GM11168 (cell line): ENCODE measurements at regions not wholly inside any gene's neighbourhood (a gene's known extent, or its start where the extent isn't known, plus 50 kb on each side); places are given as distances from the start of the nearest gene placed in this dataset.
"Not testable (repeated sequence)": the region's sequence is repeated elsewhere in the genome, so short reads cannot be mapped to it uniquely, and the experiment has no call there.

ENCODE experiments used
- in situ Hi-C: fragments of 300-500 bp; cut with MboI; formaldehyde crosslinking; loops from one replicate; pipeline ENCODE4 v1.12.0; 2022; ENCODE audit warnings: low sequenced_read_pairs; ENCODE audit not compliant: unreplicated experiment

DNA sequence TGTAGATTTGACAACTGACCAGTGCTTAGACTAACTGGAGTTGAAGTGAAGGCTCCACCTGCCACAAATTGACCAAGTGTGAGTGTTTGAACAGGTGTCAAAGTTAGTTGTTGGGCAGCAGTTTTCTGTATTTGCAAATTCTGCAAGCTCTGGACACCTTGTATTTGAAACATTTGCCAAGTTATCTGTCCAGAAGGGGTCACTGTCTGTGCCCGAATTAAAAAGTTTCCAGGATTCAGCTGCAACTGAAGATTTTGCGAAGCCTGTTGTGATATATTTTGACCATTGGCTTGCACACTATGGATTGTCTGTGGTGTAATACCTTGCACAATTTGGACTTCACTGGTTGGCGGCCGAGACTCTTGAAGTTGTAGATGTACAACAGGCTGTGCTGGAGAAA lies 1690.7 kb downstream of the SLITRK5 start:
- in situ Hi-C loops: no loop called here

DNA sequence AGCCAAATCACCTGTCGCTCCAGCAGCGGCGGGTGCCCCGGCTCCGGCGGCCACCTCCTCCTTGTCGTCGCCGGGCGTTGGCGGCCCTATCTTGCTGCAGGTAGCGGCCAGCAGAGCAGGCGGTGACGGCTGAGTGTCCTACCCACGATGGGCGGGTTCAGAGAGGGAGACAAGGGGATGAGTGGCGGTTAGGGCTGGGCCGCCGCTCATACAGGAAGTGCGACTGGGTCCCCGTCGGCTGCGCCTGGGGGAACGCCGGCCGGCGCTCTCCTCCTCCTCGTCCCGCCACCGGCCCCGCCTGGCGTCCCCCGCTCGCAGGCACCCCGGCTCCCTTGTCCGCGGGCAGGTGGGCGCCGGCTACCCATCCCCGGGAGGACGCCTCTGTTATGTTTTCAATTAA lies 1692.0 kb downstream of the SLITRK5 start:
- in situ Hi-C loops: no loop called here

DNA sequence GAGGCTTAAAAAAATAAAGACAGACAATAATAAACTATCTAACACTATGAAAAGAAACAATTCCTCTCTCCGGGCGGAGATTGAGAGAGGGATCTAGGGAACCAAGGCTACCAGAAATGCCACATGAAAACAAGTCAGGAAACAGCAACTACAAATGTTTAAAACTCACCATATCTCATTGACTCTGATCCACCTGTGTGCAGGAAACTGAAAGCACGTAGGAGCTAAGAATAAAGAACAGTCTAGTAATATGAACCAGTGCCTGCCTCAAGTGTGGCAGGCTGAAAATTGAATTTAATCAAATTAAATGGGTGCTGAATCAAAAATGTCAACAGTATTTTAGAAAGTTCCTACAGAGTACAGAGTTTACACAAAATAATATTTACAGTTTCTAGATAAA lies 1701.0 kb downstream of the SLITRK5 start:
- in situ Hi-C loops: no loop called here

DNA sequence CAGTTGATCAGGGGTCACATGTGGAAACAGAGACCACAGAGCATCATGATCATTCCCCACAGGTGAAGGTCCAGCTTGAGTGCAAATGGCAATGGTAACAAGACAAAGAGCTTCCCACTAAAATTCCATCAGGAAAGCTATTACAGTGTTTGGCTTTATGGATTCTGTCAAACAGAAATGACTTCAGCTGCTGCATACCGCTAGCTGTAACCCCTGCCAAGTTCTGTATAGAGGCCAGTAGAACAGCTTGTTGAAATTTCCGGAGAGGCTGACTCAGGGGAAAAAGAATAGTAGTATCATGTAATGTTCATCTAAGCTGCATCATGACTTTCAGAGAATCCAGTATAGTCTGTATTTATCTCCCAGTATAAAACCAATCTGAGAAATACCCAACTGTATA lies 1704.7 kb downstream of the SLITRK5 start:
- in situ Hi-C loops: no loop called here

DNA sequence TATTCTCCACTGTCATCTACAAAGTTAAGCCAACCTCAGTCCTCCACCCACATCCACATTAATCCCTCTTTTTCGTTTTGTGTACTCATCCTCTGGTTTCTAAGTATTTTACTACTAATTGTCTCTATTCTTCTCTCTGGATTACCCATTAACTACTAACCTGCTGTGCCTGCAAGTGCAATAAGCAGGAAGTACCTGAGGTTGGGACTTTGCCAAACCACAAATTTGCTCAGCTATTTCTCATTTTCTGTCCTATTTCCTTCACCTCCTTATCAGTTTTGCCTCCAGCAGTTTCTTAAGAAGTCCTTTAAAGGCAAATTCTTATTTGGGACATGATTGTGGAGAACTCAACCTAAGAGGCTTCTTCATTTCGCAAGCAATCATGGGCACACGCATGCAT lies 1708.9 kb downstream of the SLITRK5 start:
- in situ Hi-C loops: no loop called here

DNA sequence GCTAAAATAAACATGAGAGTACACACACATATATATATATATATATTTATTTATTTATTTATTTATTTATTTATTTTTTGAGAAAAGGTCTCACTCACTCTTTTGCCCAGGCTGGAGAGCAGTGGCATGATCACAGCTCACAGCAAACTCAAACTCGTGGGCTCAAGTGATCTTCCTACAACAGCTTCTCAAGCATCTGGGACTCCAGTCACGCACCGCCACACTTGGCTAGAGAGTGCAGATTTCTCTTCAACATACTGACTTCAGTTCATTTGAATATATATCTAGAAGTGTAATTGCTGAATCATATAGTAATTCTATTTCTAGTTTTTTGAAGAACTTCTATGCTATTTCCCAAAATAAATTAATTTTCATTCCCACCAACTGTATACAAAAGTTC lies 1711.8 kb downstream of the SLITRK5 start:
- in situ Hi-C loops: no loop called here

DNA sequence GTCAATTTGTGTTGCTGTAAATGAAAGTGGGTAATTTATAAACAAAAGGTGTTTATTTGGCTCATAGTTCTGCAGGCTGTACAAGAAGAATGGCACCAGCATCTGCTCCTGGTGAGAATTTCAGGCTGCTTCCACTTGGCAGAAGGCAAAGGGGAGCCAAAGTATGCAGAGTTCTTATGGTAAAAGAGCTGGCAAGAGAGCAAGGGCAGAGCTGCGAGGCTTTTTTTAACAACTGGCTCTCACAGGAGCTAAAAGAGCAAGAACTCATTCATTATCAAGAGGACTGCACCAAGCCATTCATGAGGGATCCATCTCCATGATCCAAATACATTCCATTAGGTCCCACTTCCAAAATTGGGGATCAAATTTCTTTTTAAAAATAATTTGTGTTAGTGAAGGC lies 1712.7 kb downstream of the SLITRK5 start:
- in situ Hi-C loops: no loop called here

DNA sequence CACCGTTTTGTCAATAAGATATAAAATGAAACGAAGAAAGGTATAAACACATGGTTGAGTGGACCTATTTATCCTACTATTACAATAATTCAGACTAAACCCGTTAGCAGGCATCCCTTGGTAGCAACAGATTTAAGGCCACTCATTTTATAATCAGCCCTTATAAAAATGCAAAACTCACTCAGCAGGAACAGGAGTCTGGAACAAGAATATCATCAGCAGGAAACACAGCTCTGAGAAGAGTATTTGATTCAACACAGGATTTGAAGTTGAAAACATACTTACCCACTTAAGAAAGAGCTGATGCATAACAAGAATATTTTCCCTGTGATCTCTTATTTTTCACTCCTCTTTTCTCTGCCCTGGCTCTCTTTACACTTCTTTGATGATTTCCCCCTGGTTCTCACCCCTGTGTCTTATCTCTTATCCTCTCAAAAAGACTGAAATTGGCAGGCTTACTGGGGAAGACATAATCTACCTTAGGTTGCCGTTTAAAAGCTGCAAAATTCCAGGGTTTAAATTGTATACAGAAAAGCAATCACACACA lies 1722.7 kb downstream of the SLITRK5 start:
- in situ Hi-C loops: no loop called here

DNA sequence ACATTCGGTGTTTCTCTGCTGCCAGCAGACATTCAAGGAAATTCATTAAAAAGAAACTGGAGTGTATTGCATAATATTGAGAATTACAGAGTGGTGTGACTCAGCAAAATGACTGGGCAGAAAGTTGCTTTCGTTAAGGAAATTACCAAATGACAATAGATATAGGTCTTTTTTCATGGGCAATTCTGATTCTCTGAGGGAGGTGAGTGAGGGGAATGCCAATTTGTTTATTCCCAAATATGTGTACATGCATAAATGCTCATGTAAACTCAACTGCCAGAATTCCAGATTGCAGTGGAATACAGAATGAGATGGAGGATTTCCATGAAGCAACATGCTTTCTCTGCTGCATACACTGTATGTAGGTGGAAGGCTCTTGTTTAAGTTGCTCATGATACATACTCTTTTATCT lies 1730.1 kb downstream of the SLITRK5 start:
- in situ Hi-C loops: no loop called here

DNA sequence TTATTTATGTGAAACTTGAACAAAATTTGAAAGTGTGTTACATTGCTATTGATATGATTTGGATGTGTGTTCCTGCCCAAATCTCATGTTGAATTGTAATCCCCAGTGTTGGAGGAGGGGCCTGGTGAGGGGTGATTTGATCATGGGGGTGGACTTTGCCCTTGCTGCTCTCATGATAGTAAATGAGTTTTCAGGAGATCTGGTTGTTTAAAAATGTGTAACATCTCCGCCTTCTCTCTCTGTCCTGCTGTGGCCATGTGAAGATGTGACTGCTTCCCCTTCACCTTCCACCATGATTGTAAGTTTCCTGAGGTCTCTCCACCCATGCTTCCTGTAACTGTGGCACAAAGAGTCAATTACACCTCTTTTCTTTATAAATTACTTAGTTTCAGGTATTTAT lies 1731.0 kb downstream of the SLITRK5 start:
- in situ Hi-C loops: no loop called here

DNA sequence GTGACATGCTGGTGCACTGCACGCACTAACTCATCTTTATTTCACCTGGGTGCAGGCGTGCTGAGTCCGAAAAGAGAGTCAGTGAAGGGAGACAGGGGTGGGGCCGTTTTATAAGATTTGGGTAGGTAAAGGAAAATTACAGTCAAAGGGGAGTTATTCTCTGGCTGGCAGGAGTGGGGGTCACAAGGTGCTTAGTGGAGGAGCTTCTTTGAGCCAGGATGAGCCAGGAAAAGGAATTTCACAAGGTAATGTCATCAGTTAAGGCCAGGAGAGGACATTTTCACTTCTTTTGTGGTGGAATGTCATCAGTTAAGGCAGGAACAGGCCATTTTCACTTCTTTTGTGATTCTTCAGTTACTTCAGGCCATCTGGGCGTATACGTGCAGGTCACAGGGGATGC lies 1734.9 kb downstream of the SLITRK5 start:
- in situ Hi-C loops: not testable (repeated sequence)

DNA sequence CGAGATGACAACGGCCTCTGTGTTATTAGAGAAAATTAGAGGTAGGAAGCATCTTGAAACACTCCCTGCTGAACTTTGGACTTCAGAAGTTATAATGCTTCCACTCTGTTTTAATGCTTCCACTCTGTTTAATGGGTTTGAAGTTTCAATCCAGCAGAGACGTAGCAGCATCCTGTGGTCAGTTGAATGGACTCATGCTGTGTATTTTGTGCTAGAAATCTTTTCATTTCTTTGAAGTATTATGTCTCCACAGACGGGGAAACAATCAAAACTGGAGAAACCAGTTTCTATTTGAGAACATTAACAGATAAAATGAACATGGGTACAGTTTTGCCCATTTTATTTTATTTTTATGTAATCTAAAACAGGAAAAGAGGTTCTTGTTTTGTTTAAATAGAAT lies 1736.2 kb downstream of the SLITRK5 start:
- in situ Hi-C loops: no loop called here

DNA sequence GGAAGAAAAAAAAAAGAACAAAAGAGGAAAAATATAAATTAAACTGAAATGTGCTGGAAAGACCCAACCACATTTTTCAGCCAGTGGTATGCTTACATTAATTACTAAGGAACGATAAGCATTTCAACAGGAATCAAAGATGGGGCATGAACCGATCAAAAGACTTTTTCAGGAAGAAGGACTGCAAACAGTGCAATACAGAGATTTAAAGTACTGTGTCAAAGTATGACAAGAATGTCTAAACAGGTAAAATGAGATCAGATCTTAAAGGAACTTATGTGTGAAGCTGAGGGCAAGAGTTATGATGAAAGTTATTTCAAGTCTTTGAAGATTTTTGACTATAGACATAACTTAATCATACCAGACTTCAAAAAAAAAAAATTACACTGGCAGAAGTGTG lies 1761.8 kb downstream of the SLITRK5 start:
- in situ Hi-C loops: no loop called here

DNA sequence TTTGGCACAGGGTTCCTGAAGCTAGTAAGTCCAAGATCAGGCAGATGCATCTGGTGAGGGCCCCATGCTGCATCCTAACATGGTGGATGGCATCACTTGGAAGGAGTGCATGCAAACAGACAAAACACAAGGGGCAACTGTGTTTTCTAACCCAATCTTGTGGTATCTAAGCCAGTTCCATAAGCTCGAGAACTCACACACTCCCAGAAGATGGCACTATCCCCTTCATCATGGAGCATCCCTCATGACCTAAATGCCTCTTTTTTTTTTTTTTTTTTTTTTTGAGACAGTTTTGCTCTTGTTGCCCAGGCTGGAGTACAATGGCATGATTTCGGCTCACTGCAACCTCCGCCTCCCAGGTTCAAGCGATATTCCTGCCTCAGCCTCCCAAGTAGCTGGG lies 1763.5 kb downstream of the SLITRK5 start:
- in situ Hi-C loops: not testable (repeated sequence)

DNA sequence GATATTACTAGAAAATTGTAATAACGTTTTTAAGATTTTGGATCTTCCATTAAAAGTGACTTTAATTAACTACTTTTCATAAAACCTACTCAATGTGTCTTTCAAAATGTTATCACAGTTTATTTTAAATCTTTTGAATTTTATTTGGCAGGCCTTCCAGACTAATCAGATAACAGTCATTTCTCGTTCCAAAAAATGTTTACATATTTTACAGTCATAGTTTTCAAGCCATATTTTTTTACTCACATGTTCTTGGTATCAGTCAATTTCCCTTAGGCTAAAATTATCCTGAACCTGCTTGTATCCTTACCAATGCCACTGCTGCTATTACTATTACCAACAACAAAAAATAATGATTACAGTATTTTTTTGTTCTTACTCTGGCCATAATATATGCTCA lies 1783.5 kb downstream of the SLITRK5 start:
- in situ Hi-C loops: no loop called here

DNA sequence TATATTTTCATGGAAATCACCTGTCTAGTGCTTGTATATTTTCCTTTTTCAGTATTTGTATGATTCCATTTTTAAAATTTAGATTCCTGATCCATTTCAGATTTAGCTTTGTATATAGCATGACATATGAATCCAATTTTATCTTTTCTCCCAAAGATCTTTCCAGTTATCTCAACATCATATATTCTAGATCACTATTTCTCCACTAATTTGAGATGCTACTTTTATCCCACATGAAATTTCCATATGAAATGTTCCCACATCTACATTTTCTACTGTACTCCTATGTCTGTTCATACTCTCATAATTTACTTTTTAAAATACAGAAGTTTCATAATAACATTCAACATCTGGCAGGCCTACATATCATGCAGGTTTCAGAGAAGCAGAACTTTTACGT lies 1784.1 kb downstream of the SLITRK5 start:
- in situ Hi-C loops: no loop called here

DNA sequence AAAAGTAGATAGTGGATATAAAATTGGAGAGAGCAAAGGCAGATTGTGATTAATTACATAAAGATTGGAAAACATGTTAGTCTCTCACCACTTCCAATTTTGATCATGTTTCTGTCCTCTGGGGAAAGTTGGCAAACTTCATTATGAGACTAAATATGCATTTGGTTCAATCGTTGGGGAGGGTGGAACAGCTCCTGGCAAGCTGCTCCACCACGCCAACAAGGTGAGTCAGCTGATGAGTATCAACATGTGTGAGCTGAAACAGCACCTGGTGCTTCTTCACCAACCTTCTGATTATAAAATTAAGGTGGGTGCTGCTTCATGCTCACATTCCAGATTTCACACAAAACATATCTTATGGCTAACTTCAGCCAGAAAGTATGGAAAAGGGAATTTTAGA lies 1784.6 kb downstream of the SLITRK5 start:
- in situ Hi-C loops: no loop called here

DNA sequence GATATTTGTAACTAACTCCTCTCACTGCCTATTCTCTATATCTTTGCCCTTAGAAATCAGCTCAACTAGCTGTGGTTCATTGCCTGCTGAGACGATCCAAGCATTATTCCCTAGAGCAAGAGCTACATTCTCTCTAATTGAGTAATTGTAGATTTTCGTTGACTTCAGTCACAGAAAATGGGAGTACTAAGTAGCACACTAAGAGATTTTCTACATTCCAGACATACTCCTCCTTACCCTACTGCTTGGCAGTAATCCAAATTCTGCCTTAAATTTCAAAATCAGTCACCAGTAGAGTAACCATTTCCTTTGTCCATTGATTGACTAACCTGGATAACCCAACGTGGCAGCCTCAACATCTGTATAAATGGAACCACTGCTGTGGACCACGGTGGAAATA lies 1786.8 kb downstream of the SLITRK5 start:
- in situ Hi-C loops: no loop called here

DNA sequence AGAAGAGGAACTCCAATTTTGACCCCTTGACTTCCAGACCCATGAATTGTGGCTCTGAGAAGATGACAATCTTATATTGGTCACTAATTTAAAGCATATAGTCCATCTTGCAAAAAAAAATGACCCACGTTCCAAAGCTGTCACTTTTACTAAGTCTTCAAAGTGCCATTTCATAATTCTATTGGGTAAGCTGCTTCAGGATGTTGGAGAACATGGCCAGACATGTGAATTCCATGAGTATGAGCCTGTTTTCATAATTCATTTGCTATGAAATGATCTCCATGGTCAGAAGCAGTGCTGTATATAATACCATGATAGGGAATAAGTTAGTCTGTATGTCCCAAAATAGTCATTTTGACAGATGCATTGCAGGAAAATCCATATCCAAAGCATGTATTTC lies 1787.3 kb downstream of the SLITRK5 start:
- in situ Hi-C loops: no loop called here

DNA sequence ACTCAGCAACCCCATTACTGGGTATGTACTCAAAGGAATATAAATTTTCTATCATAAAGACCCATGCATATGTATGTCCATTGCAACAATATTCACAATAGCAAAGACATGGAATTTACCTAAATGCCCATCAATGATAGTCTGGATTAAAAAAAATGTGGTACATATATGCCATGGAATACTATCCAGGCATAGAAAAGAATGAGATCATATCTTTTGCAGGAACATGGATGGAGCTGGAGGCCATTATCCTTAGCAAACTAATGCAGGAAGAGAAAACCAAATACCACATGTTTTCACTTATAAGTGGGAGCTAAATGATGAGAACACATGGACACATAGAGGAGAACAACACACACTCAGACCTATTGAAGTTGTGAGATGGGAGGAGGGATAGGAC lies 1789.7 kb downstream of the SLITRK5 start:
- in situ Hi-C loops: not testable (repeated sequence)

DNA sequence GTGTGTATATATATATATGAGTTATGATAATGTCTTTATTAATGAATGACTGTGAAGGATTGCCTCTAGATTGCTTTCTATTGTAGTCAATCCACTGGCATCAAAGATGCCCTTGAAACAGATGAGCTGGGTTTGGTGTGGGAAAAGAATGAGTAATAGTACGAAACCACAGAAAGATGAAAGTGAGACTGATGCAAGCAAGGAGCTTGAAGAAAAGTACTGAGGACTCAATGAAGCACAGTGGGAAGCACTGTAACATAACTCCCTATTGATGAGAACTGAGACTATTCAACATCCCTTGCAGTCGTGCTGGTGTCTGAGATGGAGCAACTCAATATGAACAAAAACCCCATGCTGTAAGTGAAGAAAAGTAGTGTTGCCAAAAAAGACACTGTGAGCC lies 1794.2 kb downstream of the SLITRK5 start:
- in situ Hi-C loops: no loop called here

DNA sequence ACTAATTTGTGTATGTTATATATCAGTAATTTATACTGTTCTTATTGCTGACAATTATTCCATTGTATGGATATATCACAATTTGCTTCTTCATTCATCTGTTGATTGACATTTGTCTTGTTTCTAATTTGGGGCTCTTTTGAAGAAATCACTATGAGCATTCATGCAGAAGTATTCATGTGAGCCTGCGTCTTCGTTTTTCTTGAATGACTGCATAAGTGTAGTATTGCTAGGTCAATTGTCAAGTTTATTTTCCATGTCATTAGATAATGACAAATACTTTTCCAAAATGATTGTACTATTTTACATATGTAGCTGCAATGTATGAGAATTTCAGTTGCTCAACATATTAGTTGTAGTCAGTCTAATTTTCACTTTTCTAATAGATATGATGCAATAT lies 1796.9 kb downstream of the SLITRK5 start:
- in situ Hi-C loops: no loop called here

DNA sequence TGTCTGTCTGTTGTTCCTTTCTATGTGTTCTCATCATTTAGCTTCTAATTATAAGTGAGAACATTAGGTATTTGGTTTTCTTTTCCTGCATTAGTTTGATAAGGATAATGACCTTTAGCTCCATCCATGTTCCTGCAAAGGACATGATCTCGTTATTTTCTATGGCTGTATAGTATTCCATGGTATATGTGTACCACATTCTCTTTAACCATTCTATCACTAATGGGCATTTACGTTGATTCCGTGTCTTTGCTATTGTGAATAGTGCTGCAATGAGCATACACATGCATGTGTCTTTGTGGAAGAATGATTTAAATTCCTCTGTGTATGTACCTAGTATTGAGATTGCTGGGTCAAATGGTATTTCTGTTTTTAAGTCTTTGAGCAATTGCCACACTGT lies 1799.7 kb downstream of the SLITRK5 start:
- in situ Hi-C loops: no loop called here
